Endothelial cell of umbilical vein (primary cell): ENCODE measurements at regions not wholly inside any gene's neighbourhood (a gene's known extent, or its start where the extent isn't known, plus 50 kb on each side); places are given as distances from the start of the nearest gene placed in this dataset.

Source experiments
- BruUV-seq: library from RNA; stranded (reverse); fragments of 400-500 nt; replicated peaks from 2 replicates; lab custom pipeline; 2021; lab: Mats Ljungman, UMichigan
- CTCF ChIA-PET: fragments of 300-600, 350-600 bp; sonication (Branson Sonifier 250); formaldehyde crosslinking; loops from one replicate; lab custom pipeline; 2021; ENCODE audit warnings: antibody characterized with exemption, inconsistent platforms; lab: Charles Lee
- POLR2A ChIA-PET: fragments of 300-600, 350-600 bp; sonication (Branson Sonifier 250); formaldehyde crosslinking; loops from one replicate; lab custom pipeline; 2021; ENCODE audit warnings: antibody characterized with exemption, inconsistent platforms; lab: Charles Lee
- DNase-seq: peaks from one replicate; pipeline ENCODE4 v3.0.0-alpha.2; 2011; ENCODE audit warnings: low read depth, low spot score
- FAIRE-seq: peaks from 2 replicates; lab custom pipeline; 2011; peaks lifted over from hg19 to GRCh38; lab: Jason Lieb, UNC
- H2AFZ ChIP-seq: 2 replicates; pipeline ENCODE4 v1.6.0; 2012; ENCODE audit warnings: low read depth, low read length, control low read depth, inconsistent platforms
- H3K27ac ChIP-seq: 2 replicates; pipeline ENCODE4 v1.5.1; 2011; ENCODE audit warnings: low read depth, mild to moderate bottlenecking, control low read depth, low read length, moderate library complexity; ENCODE audit not compliant: insufficient read depth
- H3K27me3 ChIP-seq, 2 experiments: 2 replicates each; pipeline versions ENCODE4 v1.6.0 to v1.6.1; 2011; ENCODE audit warnings: low read length in 2 of 2, mixed read lengths in 1 of 2; ENCODE audit not compliant: control insufficient read depth in 2 of 2, insufficient read depth in 2 of 2
- H3K36me3 ChIP-seq, 2 experiments: 2 replicates in 1 of 2; 3 replicates in 1 of 2; pipeline ENCODE4 v1.5.1; 2011; ENCODE audit warnings: low read length in 2 of 2, mild to moderate bottlenecking in 1 of 2, moderate library complexity in 1 of 2; ENCODE audit not compliant: control insufficient read depth in 2 of 2, insufficient read depth in 2 of 2; ENCODE audit errors: extremely low read depth in 1 of 2
- H3K4me1 ChIP-seq: 3 replicates; pipeline ENCODE4 v1.5.1; 2011; ENCODE audit warnings: mild to moderate bottlenecking, low read length; ENCODE audit not compliant: control insufficient read depth, insufficient read depth; ENCODE audit errors: extremely low read depth
- H3K4me2 ChIP-seq: 2 replicates; pipeline ENCODE4 v1.6.1; 2011; ENCODE audit warnings: low read length, control low read depth, mixed read lengths; ENCODE audit not compliant: insufficient read depth
- H3K4me3 ChIP-seq, 3 experiments: fragments of 200-600 bp in 1 of 3; sonication (generic), shearing (Covaris generic) in 1 of 3; replicated peaks in 1 of 3; 2 replicates each; pipeline ENCODE4 v1.5.1; 2011 to 2016; ENCODE audit warnings: control low read depth in 3 of 3, low read length in 3 of 3, mild to moderate bottlenecking in 2 of 3, inconsistent platforms in 1 of 3, low read depth in 1 of 3, moderate library complexity in 1 of 3; ENCODE audit not compliant: insufficient read depth in 1 of 3
- H3K79me2 ChIP-seq: 2 replicates; pipeline ENCODE4 v1.6.0; 2012; ENCODE audit warnings: low read length, inconsistent platforms; ENCODE audit not compliant: control insufficient read depth, insufficient read depth
- H3K9ac ChIP-seq: replicated peaks from 2 replicates; pipeline ENCODE3; 2011; ENCODE audit warnings: low read length, control low read depth; ENCODE audit not compliant: insufficient read depth; ENCODE audit errors: extremely low read depth
- H3K9me1 ChIP-seq: replicated peaks from 3 replicates; pipeline ENCODE4 v1.6.0; 2011; ENCODE audit warnings: mild to moderate bottlenecking, low read length; ENCODE audit not compliant: control insufficient read depth, insufficient read depth; ENCODE audit errors: extremely low read depth
- H3K9me3 ChIP-seq: replicated peaks from 2 replicates; pipeline ENCODE4 v1.5.1; 2012; ENCODE audit warnings: low read length, inconsistent platforms; ENCODE audit not compliant: control insufficient read depth, insufficient read depth
- H4K20me1 ChIP-seq: replicated peaks from 2 replicates; pipeline ENCODE3; 2011; ENCODE audit warnings: mild to moderate bottlenecking, low read length; ENCODE audit not compliant: control insufficient read depth, insufficient read depth; ENCODE audit errors: extremely low read depth
- CTCF ChIP-seq, 2 donors: IDR thresholded peaks; 1 replicate in 1 of 2; 2 replicates in 1 of 2; pipeline ENCODE4 v1.5.1; 2011; ENCODE audit warnings: low read length in 2 of 2, mild to moderate bottlenecking in 2 of 2, moderate library complexity in 2 of 2, control low read depth in 1 of 2, inconsistent platforms in 1 of 2, low read depth in 1 of 2; ENCODE audit not compliant: insufficient read depth in 1 of 2; ENCODE audit errors: extremely low read depth in 1 of 2
- EZH2 ChIP-seq: IDR thresholded peaks from 2 replicates; pipeline ENCODE4 v1.6.1; 2012; ENCODE audit warnings: borderline replicate concordance, low read depth, mild to moderate bottlenecking, moderate library complexity, low read length, inconsistent platforms; ENCODE audit not compliant: severe bottlenecking
- FOS ChIP-seq: IDR thresholded peaks from 2 replicates; pipeline ENCODE4 v1.6.1; 2011; ENCODE audit warnings: mild to moderate bottlenecking, low read length, moderate library complexity, borderline replicate concordance; ENCODE audit not compliant: insufficient read depth
- GATA2 ChIP-seq: IDR thresholded peaks from 2 replicates; pipeline ENCODE4 v1.7.0; 2011; ENCODE audit warnings: low read depth, mild to moderate bottlenecking, moderate library complexity, mixed read lengths, low read length; ENCODE audit not compliant: insufficient read length, insufficient read depth
- JUN ChIP-seq: IDR thresholded peaks from 2 replicates; pipeline ENCODE4 v1.6.1; 2011; ENCODE audit warnings: borderline replicate concordance, low read depth; ENCODE audit not compliant: insufficient read length, insufficient read depth
- MAX ChIP-seq: IDR thresholded peaks from 2 replicates; pipeline ENCODE4 v1.6.1; 2011; ENCODE audit not compliant: insufficient read depth, insufficient read length
- MYC ChIP-seq: IDR thresholded peaks from one replicate; pipeline ENCODE4 v1.6.1; 2011; ENCODE audit warnings: mild to moderate bottlenecking, low read depth, low read length
- POLR2A ChIP-seq: IDR thresholded peaks from 2 replicates; pipeline ENCODE4 v1.6.1; 2012; ENCODE audit warnings: low read depth, mild to moderate bottlenecking, control low read depth, low read length
- POLR2AphosphoS5 ChIP-seq: IDR thresholded peaks from 2 replicates; pipeline ENCODE4 v1.6.1; 2012; ENCODE audit warnings: low read depth, mild to moderate bottlenecking, control low read depth, low read length, moderate library complexity; ENCODE audit not compliant: insufficient read depth
- dilution Hi-C: fragments of 300-500 bp; cut with MboI; formaldehyde crosslinking; loops from one replicate; pipeline ENCODE4 v1.15.0; 2019; ENCODE audit warnings: low sequenced_read_pairs; ENCODE audit not compliant: extremely low pct_ligation_motif_present
- intact Hi-C: fragments of 100-400 bp; cut with micrococcal nuclease; formaldehyde crosslinking; loops from one replicate; pipeline ENCODE4 v1.10.0; 2022

- FAIRE-seq = no peak
- intact Hi-C loops (no loop called here), dilution Hi-C loops (no loop called here)
- BruUV-seq = no TSS peak
- Histone ChIP-seq H3K79me2 (no peaks in the 10 kb centered on the region), H3K4me2 (no peak overlapping the region), H3K4me1 (no peaks in the 10 kb centered on the region), H3K36me3 (no peaks in the 10 kb centered on the region), H3K27ac (no peak overlapping the region), H4K20me1 (no peaks in the 10 kb centered on the region), H3K4me3 (no peak overlapping the region), H3K9me1 (no peaks in the 10 kb centered on the region), H2AFZ (no peak overlapping the region), H3K27me3 (peaks cover 0 to 2% of the 10 kb centered on the region in 2 experiments), H3K9ac (no peak overlapping the region), H3K9me3 (no peaks in the 10 kb centered on the region)
- CTCF ChIA-PET = no interaction called here
- POLR2A ChIA-PET = no interaction called here
- no peak for DNase-seq
- TF ChIP-seq JUN (no peak), POLR2A (no peak), GATA2 (no peak), POLR2AphosphoS5 (no peak), CTCF (IDR thresholded peaks at IDR 0.05; ENCODE audit: extremely low read depth in 1 of 2, insufficient read depth in 1 of 2, low read depth in 1 of 2, low read length in 2 of 2) (no peak), MAX (no peak), MYC (no peak), EZH2 (no peak), FOS (no peak)
These were observed 136.8 kb downstream of the KIT start for GRCh38 chr4:54794579-54794978.
